ENCODE measurements at regions not wholly inside any gene's neighbourhood (a gene's known extent, or its start where the extent isn't known, plus 50 kb on each side); places are given as distances from the start of the nearest gene placed in this dataset.

DNA sequence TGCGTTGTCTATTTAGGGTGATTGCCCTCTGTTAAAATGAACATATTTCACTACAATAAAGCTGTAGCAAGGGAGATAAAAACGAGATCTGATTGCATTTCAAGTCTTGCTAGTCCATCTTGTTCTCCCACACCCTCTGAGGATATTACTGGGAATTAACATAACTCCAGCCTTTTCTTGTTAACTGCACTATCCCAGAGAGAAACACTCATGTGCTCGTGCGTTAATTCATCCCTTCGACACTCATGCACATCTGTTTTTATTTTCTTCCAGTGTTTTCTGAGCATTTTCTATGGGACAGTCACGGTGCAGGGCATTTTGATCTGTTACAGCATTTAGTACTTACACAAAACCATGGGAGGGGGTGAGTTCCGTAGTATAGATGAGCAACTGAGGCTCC is 202.1 kb downstream of the CYLD start:
- no peak overlapping the region for H3K4me3 ChIP-seq (ENCODE audit: control insufficient read depth, low read depth, low read length)
- TF ChIP-seq, protein P1, sequence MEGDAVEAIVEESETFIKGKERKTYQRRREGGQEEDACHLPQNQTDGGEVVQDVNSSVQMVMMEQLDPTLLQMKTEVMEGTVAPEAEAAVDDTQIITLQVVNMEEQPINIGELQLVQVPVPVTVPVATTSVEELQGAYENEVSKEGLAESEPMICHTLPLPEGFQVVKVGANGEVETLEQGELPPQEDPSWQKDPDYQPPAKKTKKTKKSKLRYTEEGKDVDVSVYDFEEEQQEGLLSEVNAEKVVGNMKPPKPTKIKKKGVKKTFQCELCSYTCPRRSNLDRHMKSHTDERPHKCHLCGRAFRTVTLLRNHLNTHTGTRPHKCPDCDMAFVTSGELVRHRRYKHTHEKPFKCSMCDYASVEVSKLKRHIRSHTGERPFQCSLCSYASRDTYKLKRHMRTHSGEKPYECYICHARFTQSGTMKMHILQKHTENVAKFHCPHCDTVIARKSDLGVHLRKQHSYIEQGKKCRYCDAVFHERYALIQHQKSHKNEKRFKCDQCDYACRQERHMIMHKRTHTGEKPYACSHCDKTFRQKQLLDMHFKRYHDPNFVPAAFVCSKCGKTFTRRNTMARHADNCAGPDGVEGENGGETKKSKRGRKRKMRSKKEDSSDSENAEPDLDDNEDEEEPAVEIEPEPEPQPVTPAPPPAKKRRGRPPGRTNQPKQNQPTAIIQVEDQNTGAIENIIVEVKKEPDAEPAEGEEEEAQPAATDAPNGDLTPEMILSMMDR (conservative IDR thresholded peaks at IDR 0.05; ENCODE audit: control insufficient read depth, insufficient read depth, low read depth, low read length) = no peak
- no peak for DNase-seq (ENCODE audit: low read depth)

DNA sequence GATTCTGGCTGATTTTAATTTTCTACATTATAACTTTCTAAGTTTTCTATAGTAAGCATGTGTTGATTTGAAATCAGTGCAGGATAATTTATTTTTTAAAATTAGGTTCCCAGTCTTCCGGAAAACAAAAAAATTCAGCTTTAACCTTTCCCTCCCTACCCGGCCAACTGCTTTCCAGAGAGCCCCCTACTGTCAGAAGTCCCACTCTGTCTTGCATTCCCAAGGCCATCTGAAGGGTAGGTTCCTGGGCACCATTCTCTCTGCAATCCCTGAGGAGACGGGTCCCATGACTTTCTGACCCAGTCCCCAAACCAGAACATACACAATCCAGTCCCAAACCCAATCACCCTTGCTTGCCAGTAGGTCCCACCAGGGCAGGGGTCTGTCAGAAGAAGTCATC is 200.3 kb downstream of the CYLD start:
- TF ChIP-seq, protein P1 (conservative IDR thresholded peaks at IDR 0.05; ENCODE audit: control insufficient read depth, insufficient read depth, low read depth, low read length) = no peak
- no peak overlapping the region for H3K4me3 ChIP-seq (ENCODE audit: control insufficient read depth, low read depth, low read length)
- no peak for DNase-seq (ENCODE audit: low read depth)

DNA sequence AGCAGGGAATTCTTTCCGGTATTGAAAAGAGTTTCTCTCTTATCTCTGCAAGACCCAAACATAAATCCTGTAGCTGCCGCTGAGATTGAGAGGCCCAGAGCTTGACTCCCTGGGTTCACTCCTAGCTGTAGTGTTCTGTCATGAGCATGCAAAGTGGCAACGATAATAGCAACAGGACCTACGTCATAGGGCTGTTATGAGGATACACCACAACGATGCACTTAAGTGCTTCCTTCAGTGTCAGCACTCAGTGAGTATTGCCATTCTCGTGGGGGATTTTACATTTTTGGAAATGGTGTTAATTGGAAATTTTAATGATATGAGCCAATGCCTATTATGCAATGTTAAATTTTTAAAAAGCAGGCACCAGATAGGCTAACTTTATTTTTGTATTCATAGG is 199.8 kb downstream of the CYLD start:
- TF ChIP-seq, protein P1 (conservative IDR thresholded peaks at IDR 0.05; ENCODE audit: control insufficient read depth, insufficient read depth, low read depth, low read length) = no peak

DNA sequence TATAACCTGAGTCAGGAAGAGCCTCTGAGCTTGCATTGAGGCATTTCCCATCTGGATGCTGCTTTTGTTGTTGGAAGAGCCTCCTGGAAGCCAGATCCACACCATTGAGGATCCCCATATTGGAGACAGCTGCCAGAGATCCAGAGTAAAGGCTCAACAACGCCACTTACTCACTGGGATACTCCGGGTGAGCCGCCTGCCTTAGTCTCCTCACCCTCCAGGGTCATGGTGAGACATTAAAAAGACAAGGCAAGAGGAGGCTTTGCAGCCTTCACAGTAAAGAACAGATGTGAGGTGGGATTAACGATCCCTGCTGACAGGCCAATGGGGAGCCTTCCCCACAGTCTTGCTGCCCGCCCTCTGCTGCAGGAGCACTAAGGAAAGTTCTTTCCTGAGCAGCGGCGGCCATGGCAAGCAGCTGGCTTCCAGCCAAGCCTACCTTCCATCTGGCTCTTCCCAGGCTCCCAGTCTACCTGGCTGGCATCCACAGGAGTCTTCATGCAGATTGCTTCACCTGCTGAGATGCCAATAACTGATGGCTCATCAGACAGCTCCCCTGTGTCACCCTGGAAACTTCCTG is 198.5 kb downstream of the CYLD start:
- no peak for DNase-seq (ENCODE audit: low read depth)
- H3K4me3 ChIP-seq (ENCODE audit: control insufficient read depth, low read depth, low read length) = no peak overlapping the region
- TF ChIP-seq, protein P1 (conservative IDR thresholded peaks at IDR 0.05; ENCODE audit: control insufficient read depth, insufficient read depth, low read depth, low read length) = no peak

More for the DNA sequence above, 199.8 kb downstream of the CYLD start:
- DNase-seq (ENCODE audit: low read depth) = no peak
- H3K4me3 ChIP-seq (ENCODE audit: control insufficient read depth, low read depth, low read length) = no peak overlapping the region

DNA sequence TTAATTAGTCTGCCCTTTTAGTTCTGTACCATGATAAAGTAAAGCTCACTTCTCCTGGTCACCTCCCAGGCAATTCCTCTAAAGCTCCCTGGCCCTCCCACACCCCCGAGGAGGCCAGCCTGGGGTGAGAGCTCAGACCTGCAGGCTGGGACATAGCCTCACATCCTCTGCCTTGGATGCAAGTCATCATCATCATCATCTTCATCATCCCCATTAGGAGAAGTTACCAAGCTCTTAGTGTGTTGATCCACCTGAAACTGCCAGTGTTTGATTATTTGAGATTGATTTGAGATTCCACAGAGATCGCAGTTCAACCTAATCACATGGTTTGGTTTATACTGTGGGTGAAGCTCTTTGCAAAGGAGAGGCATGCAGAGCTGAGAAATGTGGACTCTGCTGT is 197.5 kb downstream of the CYLD start:
- H3K4me3 ChIP-seq (ENCODE audit: control insufficient read depth, low read depth, low read length) = no peak overlapping the region
- TF ChIP-seq, protein P1 (conservative IDR thresholded peaks at IDR 0.05; ENCODE audit: control insufficient read depth, insufficient read depth, low read depth, low read length) = no peak
- no peak for DNase-seq (ENCODE audit: low read depth)

DNA sequence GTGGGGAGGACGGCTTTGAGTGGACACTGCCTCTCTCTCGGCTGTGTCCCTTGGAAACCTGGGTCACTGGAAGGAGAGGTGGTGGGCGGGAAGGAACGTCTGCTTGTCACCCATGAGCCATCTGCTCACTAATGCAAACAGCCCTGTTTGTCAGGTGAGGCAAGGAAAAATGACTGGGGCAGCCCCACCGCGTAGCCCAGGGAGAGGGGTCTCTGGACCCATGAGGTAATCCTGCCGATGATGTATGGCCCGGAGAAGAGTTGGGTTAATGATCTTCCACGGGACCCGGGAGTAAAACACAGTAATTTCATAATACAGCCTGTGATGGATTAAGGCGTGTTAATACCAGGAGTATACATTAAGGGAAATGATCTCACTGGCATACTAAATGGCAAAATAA is 197.0 kb downstream of the CYLD start:
- no peak overlapping the region for H3K4me3 ChIP-seq (ENCODE audit: control insufficient read depth, low read depth, low read length)
- TF ChIP-seq, protein P1 (conservative IDR thresholded peaks at IDR 0.05; ENCODE audit: control insufficient read depth, insufficient read depth, low read depth, low read length) = no peak
- no peak for DNase-seq (ENCODE audit: low read depth)

DNA sequence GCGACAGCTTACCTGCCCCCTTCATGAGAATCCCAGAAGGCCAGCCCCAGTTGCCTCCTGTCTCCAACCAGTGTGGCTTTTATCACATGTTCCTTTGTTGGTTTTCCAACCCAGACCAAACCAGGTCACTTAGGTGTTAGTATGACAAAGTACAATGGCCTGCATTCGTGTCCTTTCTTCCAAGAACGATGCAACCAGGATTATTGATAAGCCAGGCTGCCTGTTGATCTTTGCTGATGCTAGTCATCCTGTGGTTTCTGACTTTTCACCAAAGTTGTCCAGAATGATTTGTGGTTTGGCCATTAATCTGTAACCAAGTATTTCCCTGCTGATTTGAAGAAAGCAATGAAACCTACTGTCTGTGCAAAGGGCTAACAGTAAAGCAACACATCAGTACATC is 191.4 kb downstream of the CYLD start:
- no peak for DNase-seq (ENCODE audit: low read depth)

More for the DNA sequence above, 191.4 kb downstream of the CYLD start:
- no peak overlapping the region for H3K4me3 ChIP-seq (ENCODE audit: control insufficient read depth, low read depth, low read length)
- TF ChIP-seq, protein P1 (conservative IDR thresholded peaks at IDR 0.05; ENCODE audit: control insufficient read depth, insufficient read depth, low read depth, low read length) = no peak
